ENCODE measurements at regions not wholly inside any gene's neighbourhood (a gene's known extent, or its start where the extent isn't known, plus 50 kb on each side); places are given as distances from the start of the nearest gene placed in this dataset.

- DNase-seq, result no peak
Observed at GRCh38 chr12:97936165-97936564, 473.6 kb downstream of the RMST start.

GRCh38 chr12:97938031-97938430 is 475.4 kb downstream of the RMST start:
- no peak for DNase-seq

- no peak for DNase-seq
Observed at GRCh38 chr12:97939156-97939555, 476.6 kb downstream of the RMST start.

GRCh38 chr12:97940105-97940504 is 477.5 kb downstream of the RMST start:
- no peak for DNase-seq

- DNase-seq, result no peak
Observed at GRCh38 chr12:97940629-97941028, 478.0 kb downstream of the RMST start.

GRCh38 chr12:97941686-97942354 is 479.2 kb downstream of the RMST start:
- no peak for DNase-seq

GRCh38 chr12:97943359-97943758 is 480.8 kb downstream of the RMST start:
- no peak for DNase-seq

- no peak for DNase-seq
Observed at GRCh38 chr12:97944576-97944975, 482.0 kb downstream of the RMST start.

- no peak for DNase-seq
Observed at GRCh38 chr12:97946701-97947100, 484.1 kb downstream of the RMST start.

- DNase-seq, result no peak
Observed at GRCh38 chr12:97948591-97948990, 486.0 kb downstream of the RMST start.

GRCh38 chr12:97951239-97951638 is 488.6 kb downstream of the RMST start:
- DNase-seq, result no peak

- no peak for DNase-seq
Observed at GRCh38 chr12:97951717-97952116, 489.1 kb downstream of the RMST start.

GRCh38 chr12:97957109-97957508 is 494.5 kb downstream of the RMST start:
- no peak for DNase-seq

GRCh38 chr12:97960225-97960624 is 497.6 kb downstream of the RMST start:
- DNase-seq, result no peak

GRCh38 chr12:97960741-97961608 is 498.4 kb downstream of the RMST start:
- DNase-seq, result peak in 1 of 2 donors; percentile 9

GRCh38 chr12:97967831-97968230 is 505.2 kb downstream of the RMST start:
- no peak for DNase-seq

- no peak for DNase-seq
Observed at GRCh38 chr12:97968641-97969197, 506.1 kb downstream of the RMST start.

GRCh38 chr12:97977870-97978405 is 515.3 kb downstream of the RMST start:
- no peak for DNase-seq

GRCh38 chr12:97982684-97983083 is 520.1 kb downstream of the RMST start:
- DNase-seq, result no peak

- DNase-seq, result no peak
Observed at GRCh38 chr12:97983796-97984195, 521.2 kb downstream of the RMST start.

- DNase-seq, result no peak
Observed at GRCh38 chr12:97984436-97984835, 521.8 kb downstream of the RMST start.

GRCh38 chr12:97984974-97985580 is 522.5 kb downstream of the RMST start:
- no peak for DNase-seq

GRCh38 chr12:97985834-97986233 is 523.2 kb downstream of the RMST start:
- no peak for DNase-seq

Measured in bone marrow (tissue), 2 donors.